T-helper 1 cell treated with Interleukin-12 subunit alpha and Interleukin-12 subunit beta and Interleukin-4 antibody, amounts not matched to agents 30 ng/mL and 1 ng/mL, for 36 hours (primary cell): ENCODE measurements at regions not wholly inside any gene's neighbourhood (a gene's known extent, or its start where the extent isn't known, plus 50 kb on each side); places are given as distances from the start of the nearest gene placed in this dataset.
"Not testable (repeated sequence)": the region's sequence is repeated elsewhere in the genome, so short reads cannot be mapped to it uniquely, and the experiment has no call there.

Experiments used
- intact Hi-C: fragments of 100-400 bp; cut with micrococcal nuclease; formaldehyde crosslinking; loops from one replicate; pipeline ENCODE4 v1.15.1; 2024

- intact Hi-C loops = not testable (repeated sequence)
Measured at GRCh38 chr2:87455209-87455853, 292.6 kb upstream of the PLGLB2 start.

DNA sequence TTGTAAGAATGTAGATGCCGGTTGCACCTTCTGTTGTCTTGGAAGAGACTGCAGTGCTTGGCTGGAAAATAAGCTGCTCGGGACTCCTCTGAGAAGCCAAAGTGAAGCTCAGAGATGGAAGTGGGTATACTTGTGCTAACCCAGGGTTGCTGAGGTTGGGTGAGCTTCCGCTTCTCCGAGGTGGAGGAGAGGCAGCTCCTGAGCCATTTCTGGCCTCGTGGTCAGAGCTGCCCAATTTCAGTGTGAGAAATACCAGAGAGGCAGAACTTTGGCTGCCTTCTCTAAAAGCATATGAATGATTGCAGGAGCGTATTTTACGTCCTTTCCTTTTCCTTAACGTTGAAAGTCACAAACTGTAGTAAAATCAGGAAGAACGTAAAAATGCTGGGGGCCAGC lies 292.0 kb upstream of the PLGLB2 start:
- intact Hi-C loops = not testable (repeated sequence)

DNA sequence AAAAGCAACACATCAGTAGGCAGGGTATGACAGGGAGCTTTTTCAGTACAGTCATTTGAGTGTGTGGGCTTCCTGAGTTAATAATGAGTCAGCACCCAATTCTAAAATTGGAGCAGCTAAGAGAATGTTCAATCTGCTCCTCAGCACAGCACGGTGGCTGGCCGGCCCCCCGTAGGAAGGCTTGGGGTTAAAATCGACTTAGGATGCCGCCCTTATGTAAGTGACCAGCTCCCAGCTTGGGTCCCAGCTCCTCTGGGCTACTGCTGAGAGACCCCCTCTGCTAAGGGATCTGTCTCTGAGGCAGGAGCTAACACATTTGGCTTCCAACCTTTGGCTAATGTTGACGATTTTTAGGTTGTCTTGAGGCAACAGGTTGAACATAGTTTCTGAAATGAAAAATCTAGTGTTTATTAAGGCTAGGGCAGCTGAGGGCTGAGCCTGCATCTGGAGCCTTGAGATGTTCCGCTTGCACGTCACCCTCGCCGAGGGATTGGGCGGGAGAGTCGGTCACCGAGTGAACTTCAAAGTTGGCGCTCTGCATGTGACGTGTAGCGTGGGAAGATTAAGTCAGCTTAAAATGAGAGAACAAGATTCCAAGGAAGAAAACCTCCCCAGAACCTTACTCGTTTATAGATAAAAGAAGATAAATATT lies 291.3 kb upstream of the PLGLB2 start:
- intact Hi-C loops = not testable (repeated sequence)

DNA sequence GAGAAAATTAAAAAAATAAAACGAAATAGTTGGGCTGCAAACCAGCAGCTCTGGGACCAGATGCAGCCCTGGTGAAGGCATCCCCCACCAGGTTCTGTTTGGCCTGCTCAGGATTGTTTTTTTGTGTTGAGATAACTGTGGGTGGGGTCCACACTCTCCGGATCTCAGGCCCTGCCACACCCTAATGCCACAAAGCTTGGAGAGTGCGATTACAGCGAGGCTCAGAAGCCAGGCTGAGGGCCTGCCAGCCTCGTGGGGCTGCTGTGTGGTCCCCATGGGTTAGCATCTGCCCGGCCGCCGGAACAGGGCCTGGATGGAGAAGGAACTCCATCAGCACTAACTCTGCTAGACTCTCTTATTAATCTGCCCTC lies 290.8 kb upstream of the PLGLB2 start:
- intact Hi-C loops = not testable (repeated sequence)

GRCh38 chr2:87458938-87459337 lies 288.9 kb upstream of the PLGLB2 start:
- intact Hi-C loops = not testable (repeated sequence)

GRCh38 chr2:87460104-87460503 lies 287.8 kb upstream of the PLGLB2 start:
- intact Hi-C loops = not testable (repeated sequence)

- intact Hi-C loops = not testable (repeated sequence)
Measured at GRCh38 chr2:87460662-87461061, 287.2 kb upstream of the PLGLB2 start.

DNA sequence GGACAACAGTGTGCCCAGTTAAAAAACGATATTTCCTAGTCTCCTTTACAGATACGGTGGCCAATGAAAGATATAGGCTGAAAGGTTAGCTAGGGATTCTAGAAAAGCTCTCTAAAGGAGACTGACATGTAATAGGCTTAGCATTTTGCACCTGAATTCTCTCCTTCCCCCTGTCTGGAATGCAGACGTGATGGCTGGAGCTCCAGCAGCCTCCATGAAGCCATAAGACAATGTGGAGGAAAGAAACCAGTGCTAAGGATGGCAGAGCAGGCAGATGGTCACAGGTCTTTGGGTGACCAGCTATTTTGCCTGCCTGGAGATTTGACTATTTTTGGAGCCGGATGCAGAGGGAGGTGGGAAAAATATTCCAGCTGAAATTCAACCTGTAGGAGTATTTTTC lies 286.2 kb upstream of the PLGLB2 start:
- intact Hi-C loops = not testable (repeated sequence)

DNA sequence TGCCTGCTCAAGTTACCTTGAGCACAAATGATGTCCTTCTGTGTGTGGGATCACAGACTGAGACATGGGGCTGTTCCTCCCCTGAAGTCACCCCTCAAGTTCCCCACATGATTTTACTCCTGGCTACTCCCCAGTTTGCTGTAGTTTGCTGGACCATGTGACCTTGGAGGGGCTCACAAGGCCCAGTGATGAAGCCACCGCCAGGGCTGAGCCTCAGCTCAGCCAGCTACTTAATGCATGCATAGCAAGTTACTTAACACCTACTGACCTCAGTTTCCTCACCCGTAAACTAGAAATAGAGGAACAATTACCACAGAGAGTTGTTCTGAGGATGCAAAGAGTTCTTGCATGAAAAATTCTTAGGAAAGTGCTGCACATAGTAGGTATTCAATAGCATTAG lies 283.7 kb upstream of the PLGLB2 start:
- intact Hi-C loops = not testable (repeated sequence)

DNA sequence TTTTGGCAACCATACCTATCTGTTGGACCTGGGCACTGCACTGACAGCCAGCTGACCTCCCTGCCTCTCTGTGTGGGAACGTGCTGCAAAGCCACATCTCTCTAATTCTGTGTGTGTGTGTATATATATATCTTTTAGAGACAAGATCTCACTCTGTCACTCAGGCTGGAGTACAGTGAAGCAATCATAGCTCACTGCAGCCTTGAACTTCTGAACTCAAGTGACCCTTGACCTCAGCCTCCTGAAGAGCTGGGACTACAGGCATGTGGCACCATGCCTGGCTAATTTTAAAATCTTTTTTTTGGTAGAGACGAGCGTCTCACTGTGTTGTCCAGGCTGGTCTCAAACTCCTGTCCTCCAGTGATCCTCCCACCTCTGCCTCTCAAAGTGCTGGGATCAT lies 282.2 kb upstream of the PLGLB2 start:
- intact Hi-C loops = not testable (repeated sequence)

DNA sequence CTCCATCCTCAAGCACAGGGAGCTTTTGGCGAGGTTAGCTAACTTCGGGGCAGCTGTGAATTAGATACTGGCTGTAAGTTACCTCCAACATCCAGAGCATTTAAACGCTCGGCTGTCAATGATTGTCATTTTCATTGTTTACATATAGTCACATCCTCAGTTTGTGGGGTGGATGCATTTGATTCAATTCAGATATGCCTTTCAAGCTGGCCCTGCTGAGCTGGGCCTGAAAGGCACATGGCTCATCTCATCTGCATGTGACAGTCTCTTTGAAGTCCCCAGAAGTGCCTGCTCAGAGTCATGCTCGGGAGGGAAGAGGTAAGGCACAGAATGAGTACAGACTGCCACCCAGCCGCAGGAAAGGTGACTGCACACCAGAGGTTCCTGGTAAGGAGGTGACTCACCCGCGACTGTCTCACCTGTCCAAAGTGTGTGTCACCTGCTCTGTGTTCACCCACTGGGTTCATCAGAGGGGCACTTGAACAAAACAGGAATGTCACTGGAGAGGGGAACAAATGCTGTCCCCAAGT lies 281.2 kb upstream of the PLGLB2 start:
- intact Hi-C loops = not testable (repeated sequence)

DNA sequence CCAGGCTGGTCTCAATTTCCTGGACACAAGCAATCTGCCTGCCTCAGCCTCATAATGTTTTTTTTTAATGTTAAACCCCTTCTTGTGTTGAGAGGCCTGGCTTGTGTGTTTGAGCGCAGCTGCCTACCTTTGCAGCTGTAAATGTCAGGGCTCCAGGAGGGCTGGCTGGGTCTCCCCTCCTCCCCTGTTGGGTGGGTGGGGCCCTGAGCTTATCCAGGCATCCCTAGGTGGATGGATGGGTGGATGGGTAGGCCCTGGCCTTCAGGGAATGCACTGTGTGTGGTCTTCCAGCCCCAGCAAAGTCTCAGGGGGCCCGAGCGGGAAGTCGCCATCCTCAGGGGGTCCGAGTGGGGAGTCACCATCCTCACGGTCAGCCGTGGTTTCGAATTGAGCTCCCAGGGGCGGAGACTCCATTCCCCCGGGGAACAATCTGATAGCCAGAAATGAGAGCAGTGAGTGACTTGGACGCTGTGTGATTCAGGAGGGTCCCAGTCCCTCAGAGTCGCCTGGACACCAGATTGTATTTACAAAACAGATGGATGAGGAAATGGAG lies 279.4 kb upstream of the PLGLB2 start:
- intact Hi-C loops = not testable (repeated sequence)

GRCh38 chr2:87469180-87470151 lies 278.4 kb upstream of the PLGLB2 start:
- intact Hi-C loops = not testable (repeated sequence)

DNA sequence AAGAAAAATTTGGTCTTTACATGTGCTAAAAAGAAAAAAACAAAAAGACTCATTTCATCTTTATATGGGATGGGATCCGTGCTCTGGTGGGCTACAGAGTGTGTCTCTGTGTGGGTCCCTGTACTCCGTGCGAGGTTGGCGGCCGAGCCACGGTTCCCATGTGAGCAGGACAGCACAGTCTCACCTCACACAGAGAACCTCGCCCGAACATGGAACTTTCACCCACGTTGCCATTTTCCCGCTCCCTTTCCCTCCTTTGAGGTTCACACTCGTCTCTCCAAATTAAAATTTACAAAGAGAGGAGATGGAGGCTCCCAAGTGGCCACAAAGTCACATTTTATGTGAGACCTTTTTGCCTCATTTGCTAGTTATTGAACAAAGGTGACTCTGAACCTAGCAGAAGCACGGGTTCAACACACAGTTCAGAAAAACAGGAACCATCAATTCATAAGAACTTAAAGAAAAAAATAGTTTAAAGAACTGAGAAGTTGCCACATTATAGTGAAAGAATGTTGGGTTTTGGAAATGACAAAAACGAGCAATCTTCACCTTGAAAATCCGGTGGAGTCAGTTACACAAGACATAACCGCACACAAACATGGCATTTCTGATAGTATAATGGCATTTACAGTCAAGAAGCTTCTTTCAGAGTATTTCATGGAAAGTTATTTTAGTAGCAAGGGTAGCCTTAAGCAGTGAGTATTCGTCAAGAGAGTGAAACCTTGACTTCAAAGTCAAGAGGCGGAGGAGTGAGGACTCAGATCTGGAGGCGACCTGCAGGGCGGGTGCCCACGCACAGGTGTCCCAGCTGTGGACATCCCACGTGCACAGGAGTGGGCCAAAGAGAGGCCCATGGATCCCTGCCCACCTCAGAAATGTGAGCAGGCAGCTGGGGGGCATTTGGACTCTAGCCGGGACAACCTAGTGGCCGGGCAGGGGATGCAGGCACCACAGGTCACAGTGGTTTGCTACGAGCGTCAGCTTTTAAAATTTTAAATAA lies 277.2 kb upstream of the PLGLB2 start:
- intact Hi-C loops = not testable (repeated sequence)

GRCh38 chr2:87471478-87471877 lies 276.4 kb upstream of the PLGLB2 start:
- intact Hi-C loops = not testable (repeated sequence)

- intact Hi-C loops = not testable (repeated sequence)
Measured at GRCh38 chr2:87476223-87476872, 271.5 kb upstream of the PLGLB2 start.

DNA sequence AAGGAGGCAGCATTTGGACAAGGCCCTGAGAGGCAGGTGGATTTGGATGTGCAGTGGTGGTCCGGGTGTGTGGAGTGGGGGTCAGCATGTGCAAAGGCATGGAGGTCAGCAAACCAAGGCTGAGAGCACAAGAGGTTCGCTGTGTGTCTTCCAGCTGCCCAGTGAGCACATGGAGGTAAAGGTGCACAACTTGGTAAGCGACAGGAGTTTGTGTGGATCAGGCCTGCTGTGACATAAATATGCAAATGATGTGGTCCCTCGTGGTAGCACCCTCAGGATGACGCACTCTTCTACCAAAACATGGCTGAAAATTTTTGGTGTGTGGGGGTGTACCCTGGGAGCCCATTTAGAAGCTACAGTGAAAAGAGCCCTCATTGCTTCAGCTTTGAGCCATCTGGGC lies 271.0 kb upstream of the PLGLB2 start:
- intact Hi-C loops = not testable (repeated sequence)

- intact Hi-C loops = not testable (repeated sequence)
Measured at GRCh38 chr2:87477669-87478428, 270.0 kb upstream of the PLGLB2 start.

DNA sequence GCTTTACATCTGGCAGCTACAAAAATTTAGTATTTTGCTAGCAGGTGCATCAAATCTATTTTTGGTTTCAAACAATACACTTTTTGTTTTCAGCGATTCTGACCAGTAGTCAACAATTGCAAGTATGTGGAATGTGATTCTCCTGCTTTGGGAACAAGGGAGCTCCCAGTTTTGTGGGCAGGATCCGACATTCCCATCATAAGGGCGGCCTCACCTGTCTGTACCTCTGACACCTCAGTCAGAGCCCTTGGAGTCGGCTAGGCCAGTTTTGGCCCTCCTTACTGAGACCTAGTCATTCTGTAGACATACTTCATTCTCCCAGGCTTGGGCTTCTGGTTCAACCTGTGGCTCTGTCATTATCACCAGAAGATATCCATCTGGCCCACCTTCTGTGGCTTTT lies 269.0 kb upstream of the PLGLB2 start:
- intact Hi-C loops = not testable (repeated sequence)
